ENCODE measurements at regions not wholly inside any gene's neighbourhood (a gene's known extent, or its start where the extent isn't known, plus 50 kb on each side); places are given as distances from the start of the nearest gene placed in this dataset.

DNA sequence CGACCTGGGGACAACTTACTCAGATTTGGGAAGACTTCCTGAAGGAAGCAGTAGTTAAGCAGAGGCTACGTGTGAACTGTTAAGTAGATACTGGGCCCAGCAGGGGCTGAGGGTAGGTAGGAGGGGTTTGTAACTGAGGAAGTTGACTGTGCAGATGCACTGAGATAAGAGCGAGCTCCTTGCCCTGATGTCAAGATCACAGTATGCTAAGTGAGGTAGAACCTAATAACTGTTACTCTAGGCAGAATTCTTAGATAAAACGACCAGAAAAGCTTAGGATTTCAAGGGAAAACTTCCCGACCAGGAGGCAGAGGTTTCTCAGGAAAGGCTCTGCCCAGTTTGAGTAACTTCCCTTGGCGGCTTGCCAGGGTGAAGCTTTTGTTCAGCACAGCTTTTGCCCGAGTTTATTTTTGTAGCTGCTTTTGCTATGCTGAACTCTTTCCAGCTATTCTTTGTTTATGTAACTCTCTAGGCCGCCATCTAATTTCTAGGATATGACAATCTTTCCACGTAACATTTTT is 632.1 kb downstream of the DIAPH3 start (continued):
- TF ChIP-seq, protein P1, sequence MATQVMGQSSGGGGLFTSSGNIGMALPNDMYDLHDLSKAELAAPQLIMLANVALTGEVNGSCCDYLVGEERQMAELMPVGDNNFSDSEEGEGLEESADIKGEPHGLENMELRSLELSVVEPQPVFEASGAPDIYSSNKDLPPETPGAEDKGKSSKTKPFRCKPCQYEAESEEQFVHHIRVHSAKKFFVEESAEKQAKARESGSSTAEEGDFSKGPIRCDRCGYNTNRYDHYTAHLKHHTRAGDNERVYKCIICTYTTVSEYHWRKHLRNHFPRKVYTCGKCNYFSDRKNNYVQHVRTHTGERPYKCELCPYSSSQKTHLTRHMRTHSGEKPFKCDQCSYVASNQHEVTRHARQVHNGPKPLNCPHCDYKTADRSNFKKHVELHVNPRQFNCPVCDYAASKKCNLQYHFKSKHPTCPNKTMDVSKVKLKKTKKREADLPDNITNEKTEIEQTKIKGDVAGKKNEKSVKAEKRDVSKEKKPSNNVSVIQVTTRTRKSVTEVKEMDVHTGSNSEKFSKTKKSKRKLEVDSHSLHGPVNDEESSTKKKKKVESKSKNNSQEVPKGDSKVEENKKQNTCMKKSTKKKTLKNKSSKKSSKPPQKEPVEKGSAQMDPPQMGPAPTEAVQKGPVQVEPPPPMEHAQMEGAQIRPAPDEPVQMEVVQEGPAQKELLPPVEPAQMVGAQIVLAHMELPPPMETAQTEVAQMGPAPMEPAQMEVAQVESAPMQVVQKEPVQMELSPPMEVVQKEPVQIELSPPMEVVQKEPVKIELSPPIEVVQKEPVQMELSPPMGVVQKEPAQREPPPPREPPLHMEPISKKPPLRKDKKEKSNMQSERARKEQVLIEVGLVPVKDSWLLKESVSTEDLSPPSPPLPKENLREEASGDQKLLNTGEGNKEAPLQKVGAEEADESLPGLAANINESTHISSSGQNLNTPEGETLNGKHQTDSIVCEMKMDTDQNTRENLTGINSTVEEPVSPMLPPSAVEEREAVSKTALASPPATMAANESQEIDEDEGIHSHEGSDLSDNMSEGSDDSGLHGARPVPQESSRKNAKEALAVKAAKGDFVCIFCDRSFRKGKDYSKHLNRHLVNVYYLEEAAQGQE (IDR thresholded peaks at IDR 0.05; ENCODE audit: unreplicated experiment) = no peak
- TF ChIP-seq, protein P2, sequence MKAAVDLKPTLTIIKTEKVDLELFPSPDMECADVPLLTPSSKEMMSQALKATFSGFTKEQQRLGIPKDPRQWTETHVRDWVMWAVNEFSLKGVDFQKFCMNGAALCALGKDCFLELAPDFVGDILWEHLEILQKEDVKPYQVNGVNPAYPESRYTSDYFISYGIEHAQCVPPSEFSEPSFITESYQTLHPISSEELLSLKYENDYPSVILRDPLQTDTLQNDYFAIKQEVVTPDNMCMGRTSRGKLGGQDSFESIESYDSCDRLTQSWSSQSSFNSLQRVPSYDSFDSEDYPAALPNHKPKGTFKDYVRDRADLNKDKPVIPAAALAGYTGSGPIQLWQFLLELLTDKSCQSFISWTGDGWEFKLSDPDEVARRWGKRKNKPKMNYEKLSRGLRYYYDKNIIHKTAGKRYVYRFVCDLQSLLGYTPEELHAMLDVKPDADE (IDR thresholded peaks at IDR 0.05) = no peak
- TF ChIP-seq STAT1 (IDR thresholded peaks at IDR 0.05; ENCODE audit: unreplicated experiment) = no peak
- TF ChIP-seq NANOG (IDR thresholded peaks at IDR 0.05; ENCODE audit: borderline replicate concordance) = no peak
- no peak for TF ChIP-seq EZH2 (IDR thresholded peaks at IDR 0.05; ENCODE audit: low read depth, unreplicated experiment)

DNA sequence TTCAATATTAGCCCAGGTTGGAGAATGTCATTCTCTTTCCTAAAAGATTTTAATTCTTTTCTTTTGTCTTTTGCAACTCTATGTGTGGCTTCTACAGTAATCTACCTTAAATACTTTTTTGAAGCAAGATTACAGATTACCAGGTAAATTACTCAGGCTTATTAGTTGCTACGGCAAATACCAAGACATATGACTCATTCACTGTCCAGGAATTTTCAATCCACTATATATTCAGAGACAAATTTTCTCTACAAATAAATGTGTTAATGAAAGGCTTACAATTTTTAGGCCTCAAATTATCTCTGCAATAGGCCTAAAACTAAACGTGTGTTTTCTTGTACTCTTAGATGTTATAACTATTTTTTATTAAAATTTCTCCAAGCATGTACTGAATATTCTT is 631.3 kb downstream of the DIAPH3 start:
- DNase-seq (ENCODE audit: low spot score) = no peak
- Histone ChIP-seq H3K27ac (ENCODE audit: low read depth) (no peak overlapping the region), H3K9me2 (ENCODE audit: insufficient read depth) (peaks cover under 1% of the 10 kb centered on the region; the same call in 1 of the 2 replicates), H2AFZ (no peak overlapping the region), H3F3A (replicated peaks; ENCODE audit: low read depth) (no peaks in the 10 kb centered on the region), H3K79me2 (replicated peaks; ENCODE audit: insufficient read depth) (no peaks in the 10 kb centered on the region), H3K4me1 (ENCODE audit: insufficient read depth) (peaks cover 36% of the 10 kb centered on the region), H3K4me2 (no peak overlapping the region), H3K4me3 (no peak overlapping the region), H3K36me3 (ENCODE audit: insufficient read depth) (no peaks in the 10 kb centered on the region), H4K20me1 (replicated peaks; ENCODE audit: insufficient read depth) (no peaks in the 10 kb centered on the region), H3K27me3 (ENCODE audit: insufficient read depth) (no peaks in the 10 kb centered on the region)
- H3K27me3 Mint-ChIP-seq (ENCODE audit: insufficient read depth, low read depth, poor library complexity) = no peaks in the 10 kb centered on the region
- H3K4me1 Mint-ChIP-seq = peaks cover 39% of the 10 kb centered on the region
- no peak for ATAC-seq
- H3K27ac Mint-ChIP-seq = no peak overlapping the region
- H3K4me3 Mint-ChIP-seq = no peak overlapping the region
- H3K36me3 Mint-ChIP-seq (ENCODE audit: low read depth) = no peaks in the 10 kb centered on the region
- no peaks in the 10 kb centered on the region; the same call in 2 of the 3 replicates for H3K9me3 Mint-ChIP-seq
- no peak for TF ChIP-seq JUNB (IDR thresholded peaks at IDR 0.05; ENCODE audit: unreplicated experiment)
- no peak for TF ChIP-seq CREB1 (CRISPR knock-in tag; IDR thresholded peaks at IDR 0.05; ENCODE audit: low read depth)
- no peak for TF ChIP-seq EZH2phosphoT487 (IDR thresholded peaks at IDR 0.05; ENCODE audit: unreplicated experiment)
- no peak for TF ChIP-seq STAT1 (IDR thresholded peaks at IDR 0.05; ENCODE audit: unreplicated experiment)
- TF ChIP-seq NANOG (IDR thresholded peaks at IDR 0.05; ENCODE audit: borderline replicate concordance) = no peak
- no peak for TF ChIP-seq ZNF114 (CRISPR knock-in tag; IDR thresholded peaks at IDR 0.05)
- TF ChIP-seq, protein P1 (IDR thresholded peaks at IDR 0.05; ENCODE audit: unreplicated experiment) = no peak
- TF ChIP-seq, protein P3, sequence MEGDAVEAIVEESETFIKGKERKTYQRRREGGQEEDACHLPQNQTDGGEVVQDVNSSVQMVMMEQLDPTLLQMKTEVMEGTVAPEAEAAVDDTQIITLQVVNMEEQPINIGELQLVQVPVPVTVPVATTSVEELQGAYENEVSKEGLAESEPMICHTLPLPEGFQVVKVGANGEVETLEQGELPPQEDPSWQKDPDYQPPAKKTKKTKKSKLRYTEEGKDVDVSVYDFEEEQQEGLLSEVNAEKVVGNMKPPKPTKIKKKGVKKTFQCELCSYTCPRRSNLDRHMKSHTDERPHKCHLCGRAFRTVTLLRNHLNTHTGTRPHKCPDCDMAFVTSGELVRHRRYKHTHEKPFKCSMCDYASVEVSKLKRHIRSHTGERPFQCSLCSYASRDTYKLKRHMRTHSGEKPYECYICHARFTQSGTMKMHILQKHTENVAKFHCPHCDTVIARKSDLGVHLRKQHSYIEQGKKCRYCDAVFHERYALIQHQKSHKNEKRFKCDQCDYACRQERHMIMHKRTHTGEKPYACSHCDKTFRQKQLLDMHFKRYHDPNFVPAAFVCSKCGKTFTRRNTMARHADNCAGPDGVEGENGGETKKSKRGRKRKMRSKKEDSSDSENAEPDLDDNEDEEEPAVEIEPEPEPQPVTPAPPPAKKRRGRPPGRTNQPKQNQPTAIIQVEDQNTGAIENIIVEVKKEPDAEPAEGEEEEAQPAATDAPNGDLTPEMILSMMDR (conservative IDR thresholded peaks at IDR 0.05; ENCODE audit: low read depth in 2 of 2) = no peak

All from GM23338 (cell line).